Fibroblast of lung (primary cell): ENCODE measurements at regions not wholly inside any gene's neighbourhood (a gene's known extent, or its start where the extent isn't known, plus 50 kb on each side); places are given as distances from the start of the nearest gene placed in this dataset.
"Not testable (repeated sequence)": the region's sequence is repeated elsewhere in the genome, so short reads cannot be mapped to it uniquely, and the experiment has no call there.

Source experiments
- EZH2 ChIP-seq: IDR thresholded peaks from 2 replicates; pipeline ENCODE4 v1.5.1; 2012; ENCODE audit warnings: low read length, control low read depth, mild to moderate bottlenecking; ENCODE audit errors: missing control alignments
- TF ChIP-seq, protein P1 (sequence below), 2 donors: IDR thresholded peaks in 1 of 2; conservative IDR thresholded peaks in 1 of 2; 1 replicate in 1 of 2; 2 replicates in 1 of 2; pipeline ENCODE4 v1.5.1; 2011 to 2012; ENCODE audit warnings: low read length in 2 of 2, control low read depth in 1 of 2, inconsistent platforms in 1 of 2, low read depth in 1 of 2, mild to moderate bottlenecking in 1 of 2

DNA sequence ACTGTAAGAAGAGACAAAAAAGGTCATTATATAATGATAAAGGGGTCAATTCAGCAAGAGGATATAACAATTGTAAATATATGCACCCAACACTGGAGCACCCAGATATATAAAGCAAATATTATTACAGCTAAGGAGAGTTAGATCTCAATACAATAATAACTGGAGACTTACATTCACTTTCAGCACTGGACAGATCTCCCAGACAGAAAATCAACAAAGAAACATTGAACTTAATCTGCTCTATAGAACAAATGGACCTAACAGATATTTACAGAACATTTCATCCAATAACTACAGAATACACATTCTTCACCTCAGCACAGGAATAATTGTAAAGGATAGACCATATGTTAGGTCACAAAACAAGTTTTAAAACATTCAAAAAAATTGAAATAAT is 512.9 kb downstream of the RPS29 start:
- TF ChIP-seq, protein P1, sequence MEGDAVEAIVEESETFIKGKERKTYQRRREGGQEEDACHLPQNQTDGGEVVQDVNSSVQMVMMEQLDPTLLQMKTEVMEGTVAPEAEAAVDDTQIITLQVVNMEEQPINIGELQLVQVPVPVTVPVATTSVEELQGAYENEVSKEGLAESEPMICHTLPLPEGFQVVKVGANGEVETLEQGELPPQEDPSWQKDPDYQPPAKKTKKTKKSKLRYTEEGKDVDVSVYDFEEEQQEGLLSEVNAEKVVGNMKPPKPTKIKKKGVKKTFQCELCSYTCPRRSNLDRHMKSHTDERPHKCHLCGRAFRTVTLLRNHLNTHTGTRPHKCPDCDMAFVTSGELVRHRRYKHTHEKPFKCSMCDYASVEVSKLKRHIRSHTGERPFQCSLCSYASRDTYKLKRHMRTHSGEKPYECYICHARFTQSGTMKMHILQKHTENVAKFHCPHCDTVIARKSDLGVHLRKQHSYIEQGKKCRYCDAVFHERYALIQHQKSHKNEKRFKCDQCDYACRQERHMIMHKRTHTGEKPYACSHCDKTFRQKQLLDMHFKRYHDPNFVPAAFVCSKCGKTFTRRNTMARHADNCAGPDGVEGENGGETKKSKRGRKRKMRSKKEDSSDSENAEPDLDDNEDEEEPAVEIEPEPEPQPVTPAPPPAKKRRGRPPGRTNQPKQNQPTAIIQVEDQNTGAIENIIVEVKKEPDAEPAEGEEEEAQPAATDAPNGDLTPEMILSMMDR (conservative IDR thresholded peaks at IDR 0.05 in 1 of 2, IDR thresholded peaks at IDR 0.05 in 1 of 2; ENCODE audit: low read depth in 1 of 2, low read length in 2 of 2) = not testable (repeated sequence)
- not testable (repeated sequence) for TF ChIP-seq EZH2
